HFF-Myc (cell line): ENCODE measurements at regions not wholly inside any gene's neighbourhood (a gene's known extent, or its start where the extent isn't known, plus 50 kb on each side); places are given as distances from the start of the nearest gene placed in this dataset.

Experiments
- DNase-seq: peaks from one replicate; pipeline ENCODE4 v3.0.0-alpha.2; 2011; ENCODE audit warnings: low read depth; ENCODE audit errors: extremely low read depth
- H3K4me3 ChIP-seq: replicated peaks from 2 replicates; pipeline ENCODE4 v1.5.1; 2011; ENCODE audit warnings: low read depth, mild to moderate bottlenecking, control low read depth, low read length
- TF ChIP-seq, protein P1 (sequence below): IDR thresholded peaks from 2 replicates; pipeline ENCODE4 v1.5.1; 2012; ENCODE audit warnings: mild to moderate bottlenecking, low read depth, low read length, control low read depth; ENCODE audit errors: missing control alignments

- DNase-seq, result no peak
- TF ChIP-seq, protein P1, sequence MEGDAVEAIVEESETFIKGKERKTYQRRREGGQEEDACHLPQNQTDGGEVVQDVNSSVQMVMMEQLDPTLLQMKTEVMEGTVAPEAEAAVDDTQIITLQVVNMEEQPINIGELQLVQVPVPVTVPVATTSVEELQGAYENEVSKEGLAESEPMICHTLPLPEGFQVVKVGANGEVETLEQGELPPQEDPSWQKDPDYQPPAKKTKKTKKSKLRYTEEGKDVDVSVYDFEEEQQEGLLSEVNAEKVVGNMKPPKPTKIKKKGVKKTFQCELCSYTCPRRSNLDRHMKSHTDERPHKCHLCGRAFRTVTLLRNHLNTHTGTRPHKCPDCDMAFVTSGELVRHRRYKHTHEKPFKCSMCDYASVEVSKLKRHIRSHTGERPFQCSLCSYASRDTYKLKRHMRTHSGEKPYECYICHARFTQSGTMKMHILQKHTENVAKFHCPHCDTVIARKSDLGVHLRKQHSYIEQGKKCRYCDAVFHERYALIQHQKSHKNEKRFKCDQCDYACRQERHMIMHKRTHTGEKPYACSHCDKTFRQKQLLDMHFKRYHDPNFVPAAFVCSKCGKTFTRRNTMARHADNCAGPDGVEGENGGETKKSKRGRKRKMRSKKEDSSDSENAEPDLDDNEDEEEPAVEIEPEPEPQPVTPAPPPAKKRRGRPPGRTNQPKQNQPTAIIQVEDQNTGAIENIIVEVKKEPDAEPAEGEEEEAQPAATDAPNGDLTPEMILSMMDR, result no peak
- H3K4me3 ChIP-seq, result no peak overlapping the region
These were observed 147.8 kb downstream of the VAPA start for GRCh38 chr18:10061566-10062140.

- TF ChIP-seq, protein P1, result no peak
- no peak for DNase-seq
- H3K4me3 ChIP-seq, result no peak overlapping the region
These were observed 148.8 kb downstream of the VAPA start for GRCh38 chr18:10062302-10063300.

GRCh38 chr18:10063489-10063888 is 149.7 kb downstream of the VAPA start:
- no peak for DNase-seq
- TF ChIP-seq, protein P1, result no peak
- no peak overlapping the region for H3K4me3 ChIP-seq

- DNase-seq, result no peak
- TF ChIP-seq, protein P1, result no peak
- no peak overlapping the region for H3K4me3 ChIP-seq
These were observed 150.5 kb downstream of the VAPA start for GRCh38 chr18:10064267-10064666.

DNA sequence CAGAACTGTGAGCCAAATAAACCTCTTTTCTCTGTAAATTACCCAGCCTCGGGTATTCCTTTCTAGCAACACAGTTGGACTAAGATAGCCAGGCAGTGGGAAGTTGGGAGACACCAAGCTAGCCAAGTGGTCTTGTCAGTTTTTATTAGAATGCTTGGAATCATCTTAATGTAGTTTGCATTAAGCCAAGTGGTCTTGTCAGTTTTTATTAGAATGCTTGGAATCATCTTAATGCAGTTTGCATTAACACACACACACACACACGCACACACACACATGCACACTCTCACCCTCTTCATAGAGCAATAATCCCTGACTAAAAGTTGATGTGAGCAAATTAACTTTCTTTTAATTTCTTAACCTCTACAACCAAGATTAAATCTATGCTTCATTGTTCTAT is 151.5 kb downstream of the VAPA start:
- no peak overlapping the region for H3K4me3 ChIP-seq
- TF ChIP-seq, protein P1, result no peak
- DNase-seq, result no peak

DNA sequence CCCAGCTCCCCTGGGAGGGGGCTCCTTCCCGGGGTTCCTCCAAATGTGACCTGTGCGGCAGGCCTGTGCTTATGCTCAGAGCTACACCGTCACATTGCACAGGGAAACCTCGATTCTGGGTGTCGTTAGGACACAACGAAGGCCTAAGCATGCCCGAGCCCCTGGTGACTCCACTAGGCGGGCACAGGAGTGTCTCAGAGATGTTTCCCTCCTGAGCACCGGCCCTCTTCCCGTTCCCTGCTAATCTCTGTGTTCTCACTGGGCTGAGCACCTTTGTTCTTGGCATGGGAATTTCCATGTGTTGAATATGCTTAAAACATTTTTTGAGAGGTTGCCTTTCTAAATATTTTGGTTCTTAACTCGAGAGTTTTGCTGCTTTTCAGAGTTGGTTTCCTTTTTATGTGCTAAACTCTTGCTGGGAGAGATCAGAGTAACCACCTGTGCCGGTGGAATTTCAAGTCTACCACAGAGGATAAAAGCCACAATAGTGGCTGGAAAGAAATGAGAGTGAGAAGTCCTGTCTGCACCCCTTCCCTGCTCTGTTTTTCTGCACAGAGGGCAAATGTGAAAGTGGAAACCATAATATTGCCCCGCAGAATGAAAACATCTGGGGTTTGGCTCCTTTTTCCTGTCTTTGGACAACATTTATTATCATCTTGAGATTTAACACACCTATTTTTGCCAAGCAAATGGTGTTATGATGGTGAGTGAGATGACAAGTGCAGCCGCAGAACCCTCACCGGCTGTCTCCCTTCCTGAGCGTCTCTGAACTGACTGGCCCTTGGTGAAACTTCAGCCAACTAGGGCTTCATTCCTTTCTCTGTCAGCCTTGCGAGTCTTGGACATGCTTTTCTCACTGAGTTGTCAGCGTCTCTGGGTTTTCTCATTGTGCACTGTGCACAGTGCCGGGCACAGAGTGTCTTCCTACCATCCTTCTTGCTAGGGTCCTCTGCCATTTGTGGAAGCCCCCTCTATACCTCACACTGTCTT is 154.1 kb downstream of the VAPA start:
- TF ChIP-seq, protein P1, result no peak
- H3K4me3 ChIP-seq, result no peak overlapping the region
- DNase-seq, result no peak
